Osteoblast (primary cell): ENCODE measurements at regions not wholly inside any gene's neighbourhood (a gene's known extent, or its start where the extent isn't known, plus 50 kb on each side); places are given as distances from the start of the nearest gene placed in this dataset.

ENCODE experiments used
- DNase-seq: peaks from one replicate; pipeline ENCODE4 v3.0.0; 2011; ENCODE audit warnings: low spot score, mixed read lengths; ENCODE audit not compliant: insufficient read length; ENCODE audit errors: missing footprints
- H2AFZ ChIP-seq: 2 replicates; pipeline ENCODE4 v1.6.0; 2011; ENCODE audit warnings: mild to moderate bottlenecking, low read length
- H3K27ac ChIP-seq: 2 replicates; pipeline ENCODE4 v1.5.1; 2011; ENCODE audit warnings: mild to moderate bottlenecking, low read depth, low read length, moderate library complexity
- H3K27me3 ChIP-seq: 2 replicates; pipeline ENCODE4 v1.6.0; 2012; ENCODE audit warnings: mild to moderate bottlenecking, control low read depth, inconsistent platforms, low read length, moderate library complexity; ENCODE audit not compliant: insufficient read depth
- H3K36me3 ChIP-seq: 2 replicates; pipeline ENCODE4 v1.5.1; 2011; ENCODE audit warnings: mild to moderate bottlenecking, low read length, control low read depth, moderate library complexity; ENCODE audit not compliant: insufficient read depth
- H3K4me1 ChIP-seq: 2 replicates; pipeline ENCODE4 v1.5.1; 2011; ENCODE audit warnings: mild to moderate bottlenecking, low read length, control low read depth, moderate library complexity; ENCODE audit not compliant: insufficient read depth
- H3K4me2 ChIP-seq: 2 replicates; pipeline ENCODE4 v1.6.0; 2011; ENCODE audit warnings: mild to moderate bottlenecking, low read length; ENCODE audit not compliant: insufficient read depth
- H3K4me3 ChIP-seq: fragments of 200-600 bp; sonication (generic); 3 replicates; pipeline ENCODE4 v1.5.1; 2012; ENCODE audit warnings: mild to moderate bottlenecking, low read length, inconsistent platforms; ENCODE audit not compliant: insufficient read depth
- H3K79me2 ChIP-seq: 2 replicates; pipeline ENCODE4 v1.6.0; 2012; ENCODE audit warnings: mild to moderate bottlenecking, low read length, control low read depth, inconsistent platforms; ENCODE audit not compliant: insufficient read depth
- H3K9me3 ChIP-seq: 2 replicates; pipeline ENCODE4 v1.5.1; 2011; ENCODE audit warnings: low read depth, low read length, control low read depth
- H4K20me1 ChIP-seq: 2 replicates; pipeline ENCODE4 v1.6.0; 2012; ENCODE audit warnings: mild to moderate bottlenecking, low read length, control low read depth; ENCODE audit not compliant: insufficient read depth
- CTCF ChIP-seq: IDR thresholded peaks from 2 replicates; pipeline ENCODE4 v1.5.1; 2011; ENCODE audit warnings: mild to moderate bottlenecking, low read depth, low read length, moderate library complexity; ENCODE audit errors: extremely low read depth

GRCh38 chr11:42543844-42544419 lies 767.9 kb upstream of the API5 start:
- no peaks in the 10 kb centered on the region for H3K27me3 ChIP-seq
- no peak for TF ChIP-seq CTCF
- no peaks in the 10 kb centered on the region for H3K9me3 ChIP-seq
- no peak overlapping the region for H3K4me3 ChIP-seq
- no peak overlapping the region for H3K27ac ChIP-seq
- no peak overlapping the region for H3K4me2 ChIP-seq
- H3K79me2 ChIP-seq = no peaks in the 10 kb centered on the region
- no peaks in the 10 kb centered on the region for H3K4me1 ChIP-seq
- H2AFZ ChIP-seq = no peak overlapping the region
- no peaks in the 10 kb centered on the region for H4K20me1 ChIP-seq
- DNase-seq = no peak
- no peaks in the 10 kb centered on the region for H3K36me3 ChIP-seq

- no peaks in the 10 kb centered on the region for H3K4me1 ChIP-seq
- no peak for TF ChIP-seq CTCF
- DNase-seq = no peak
- no peak overlapping the region for H3K4me2 ChIP-seq
- H3K9me3 ChIP-seq = no peaks in the 10 kb centered on the region
- H3K27me3 ChIP-seq = no peaks in the 10 kb centered on the region
- no peaks in the 10 kb centered on the region for H3K36me3 ChIP-seq
- no peaks in the 10 kb centered on the region for H4K20me1 ChIP-seq
- H3K79me2 ChIP-seq = no peaks in the 10 kb centered on the region
- no peak overlapping the region for H3K27ac ChIP-seq
- H3K4me3 ChIP-seq = no peak overlapping the region
- no peak overlapping the region for H2AFZ ChIP-seq
Observed at GRCh38 chr11:42544726-42545125, 767.1 kb upstream of the API5 start.

- no peak overlapping the region for H3K4me2 ChIP-seq
- no peaks in the 10 kb centered on the region for H4K20me1 ChIP-seq
- no peak for DNase-seq
- H3K4me3 ChIP-seq = no peak overlapping the region
- no peaks in the 10 kb centered on the region for H3K27me3 ChIP-seq
- H3K9me3 ChIP-seq = no peaks in the 10 kb centered on the region
- no peak for TF ChIP-seq CTCF
- H3K27ac ChIP-seq = no peak overlapping the region
- no peaks in the 10 kb centered on the region for H3K4me1 ChIP-seq
- no peak overlapping the region for H2AFZ ChIP-seq
- H3K36me3 ChIP-seq = no peaks in the 10 kb centered on the region
- no peaks in the 10 kb centered on the region for H3K79me2 ChIP-seq
Observed at GRCh38 chr11:42545954-42546353, 765.8 kb upstream of the API5 start.

- H2AFZ ChIP-seq = no peak overlapping the region
- H3K9me3 ChIP-seq = no peaks in the 10 kb centered on the region
- H3K4me2 ChIP-seq = no peak overlapping the region
- H3K27me3 ChIP-seq = no peaks in the 10 kb centered on the region
- H3K4me3 ChIP-seq = no peak overlapping the region
- H4K20me1 ChIP-seq = no peaks in the 10 kb centered on the region
- no peaks in the 10 kb centered on the region for H3K79me2 ChIP-seq
- DNase-seq = no peak
- no peak for TF ChIP-seq CTCF
- H3K27ac ChIP-seq = no peak overlapping the region
- H3K4me1 ChIP-seq = no peaks in the 10 kb centered on the region
- no peaks in the 10 kb centered on the region for H3K36me3 ChIP-seq
Observed at GRCh38 chr11:42552786-42553185, 759.0 kb upstream of the API5 start.
